Neural progenitor cell (in vitro differentiated cells): ENCODE measurements at regions not wholly inside any gene's neighbourhood (a gene's known extent, or its start where the extent isn't known, plus 50 kb on each side); places are given as distances from the start of the nearest gene placed in this dataset.

ENCODE experiments used
- DNase-seq: peaks from one replicate; pipeline ENCODE4 v3.0.0-alpha.2; 2016; ENCODE audit warnings: low spot score
- H2AFZ ChIP-seq: fragments of 200-600 bp; sonication (generic); replicated peaks from 2 replicates; pipeline ENCODE4 v1.6.1; 2016; ENCODE audit warnings: antibody characterized with exemption
- H3F3A ChIP-seq: fragments of 200-600 bp; sonication (generic); 2 replicates; pipeline ENCODE4 v1.6.1; 2016; ENCODE audit warnings: antibody characterized with exemption, low read depth
- H3K27ac ChIP-seq: fragments of 200-600 bp; sonication (generic); 2 replicates; pipeline ENCODE4 v1.5.1; 2016; ENCODE audit warnings: mild to moderate bottlenecking
- H3K27me3 ChIP-seq: fragments of 200-600 bp; sonication (generic); 2 replicates; pipeline ENCODE4 v1.6.1; 2016; ENCODE audit warnings: mild to moderate bottlenecking, moderate library complexity
- H3K36me3 ChIP-seq: fragments of 200-600 bp; sonication (generic); 2 replicates; pipeline ENCODE4 v1.5.1; 2016
- H3K4me1 ChIP-seq: fragments of 200-600 bp; sonication (generic); 2 replicates; pipeline ENCODE4 v1.6.1; 2016; ENCODE audit warnings: mixed run types
- H3K4me2 ChIP-seq: fragments of 200-600 bp; sonication (generic); 2 replicates; pipeline ENCODE4 v1.6.1; 2016
- H3K4me3 ChIP-seq: fragments of 200-600 bp; sonication (generic); 2 replicates; pipeline ENCODE4 v1.5.1; 2016
- H3K79me2 ChIP-seq: fragments of 200-600 bp; sonication (generic); 2 replicates; pipeline ENCODE4 v1.6.1; 2016; ENCODE audit warnings: low read depth
- H3K9ac ChIP-seq: fragments of 200-600 bp; sonication (generic); 2 replicates; pipeline ENCODE4 v1.6.1; 2016
- H3K9me3 ChIP-seq: fragments of 200-600 bp; sonication (generic); 2 replicates; pipeline ENCODE4 v1.5.1; 2016; ENCODE audit warnings: low read depth
- H4K20me1 ChIP-seq: fragments of 200-600 bp; sonication (generic); 2 replicates; pipeline ENCODE4 v1.6.1; 2016; ENCODE audit warnings: low read depth
- H3K27ac Mint-ChIP-seq: 3 replicates; pipeline ENCODE4 v1.8.0; 2021; ENCODE audit warnings: mixed read lengths
- H3K27me3 Mint-ChIP-seq: 2 replicates; pipeline ENCODE4 v1.8.0; 2022; ENCODE audit warnings: low read depth, mild to moderate bottlenecking, inconsistent platforms, moderate library complexity, mixed read lengths; ENCODE audit not compliant: insufficient read depth
- H3K36me3 Mint-ChIP-seq: 3 replicates; pipeline ENCODE4 v1.8.0; 2021; ENCODE audit warnings: mixed read lengths
- H3K4me1 Mint-ChIP-seq: 3 replicates; pipeline ENCODE4 v1.8.0; 2021; ENCODE audit warnings: mixed read lengths
- H3K4me3 Mint-ChIP-seq: 3 replicates; pipeline ENCODE4 v1.8.0; 2021; ENCODE audit warnings: mild to moderate bottlenecking, moderate library complexity, mixed read lengths
- H3K9me3 Mint-ChIP-seq: 3 replicates; pipeline ENCODE4 v1.8.0; 2020; ENCODE audit warnings: mixed read lengths
- EZH2 ChIP-seq: fragments of 200-600 bp; sonication (generic); IDR thresholded peaks from 2 replicates; pipeline ENCODE4 v1.6.1; 2017; ENCODE audit warnings: antibody characterized with exemption, mild to moderate bottlenecking, moderate library complexity
- EZH2phosphoT487 ChIP-seq: fragments of 200-600 bp; sonication (generic); IDR thresholded peaks from 2 replicates; pipeline ENCODE4 v1.6.1; 2017; ENCODE audit warnings: antibody characterized with exemption
- TF ChIP-seq, protein P1 (sequence below): fragments of 200-600 bp; sonication (generic); IDR thresholded peaks from 2 replicates; pipeline ENCODE4 v1.5.1; 2017; ENCODE audit warnings: antibody characterized with exemption, mild to moderate bottlenecking

DNA sequence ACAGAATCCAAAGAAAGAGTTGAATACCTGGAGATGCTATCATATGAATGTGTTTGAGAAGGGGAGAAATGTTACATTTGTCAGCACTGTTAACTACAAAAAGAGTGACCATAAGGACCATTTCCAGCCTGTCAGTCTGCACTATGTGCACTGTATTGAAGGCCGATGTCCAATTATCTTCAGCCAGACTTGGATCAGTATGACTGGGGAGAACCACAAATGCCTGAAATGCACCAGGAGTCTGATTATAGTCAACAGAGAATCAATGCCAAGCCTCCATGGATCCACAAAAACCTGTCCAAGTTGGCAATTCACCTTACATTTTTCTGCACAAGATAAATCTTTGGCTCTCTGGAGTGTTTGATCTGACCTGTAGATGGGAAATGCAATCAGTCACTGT is 697.5 kb upstream of the SGCG start:
- Histone ChIP-seq H3K4me1 (no peaks in the 10 kb centered on the region), H3K4me2 (no peak overlapping the region), H3K79me2 (no peaks in the 10 kb centered on the region), H3K36me3 (no peaks in the 10 kb centered on the region), H2AFZ (no peak overlapping the region), H3K9me3 (no peaks in the 10 kb centered on the region), H3K4me3 (no peak overlapping the region), H3K9ac (no peak overlapping the region), H3K27ac (no peak overlapping the region), H3F3A (no peaks in the 10 kb centered on the region), H4K20me1 (no peaks in the 10 kb centered on the region), H3K27me3 (no peaks in the 10 kb centered on the region)
- H3K4me3 Mint-ChIP-seq = no peak overlapping the region
- H3K36me3 Mint-ChIP-seq = no peaks in the 10 kb centered on the region
- no peaks in the 10 kb centered on the region for H3K4me1 Mint-ChIP-seq
- H3K27me3 Mint-ChIP-seq = peaks cover 4% of the 10 kb centered on the region
- peaks cover 2% of the 10 kb centered on the region for H3K9me3 Mint-ChIP-seq
- TF ChIP-seq, protein P1, sequence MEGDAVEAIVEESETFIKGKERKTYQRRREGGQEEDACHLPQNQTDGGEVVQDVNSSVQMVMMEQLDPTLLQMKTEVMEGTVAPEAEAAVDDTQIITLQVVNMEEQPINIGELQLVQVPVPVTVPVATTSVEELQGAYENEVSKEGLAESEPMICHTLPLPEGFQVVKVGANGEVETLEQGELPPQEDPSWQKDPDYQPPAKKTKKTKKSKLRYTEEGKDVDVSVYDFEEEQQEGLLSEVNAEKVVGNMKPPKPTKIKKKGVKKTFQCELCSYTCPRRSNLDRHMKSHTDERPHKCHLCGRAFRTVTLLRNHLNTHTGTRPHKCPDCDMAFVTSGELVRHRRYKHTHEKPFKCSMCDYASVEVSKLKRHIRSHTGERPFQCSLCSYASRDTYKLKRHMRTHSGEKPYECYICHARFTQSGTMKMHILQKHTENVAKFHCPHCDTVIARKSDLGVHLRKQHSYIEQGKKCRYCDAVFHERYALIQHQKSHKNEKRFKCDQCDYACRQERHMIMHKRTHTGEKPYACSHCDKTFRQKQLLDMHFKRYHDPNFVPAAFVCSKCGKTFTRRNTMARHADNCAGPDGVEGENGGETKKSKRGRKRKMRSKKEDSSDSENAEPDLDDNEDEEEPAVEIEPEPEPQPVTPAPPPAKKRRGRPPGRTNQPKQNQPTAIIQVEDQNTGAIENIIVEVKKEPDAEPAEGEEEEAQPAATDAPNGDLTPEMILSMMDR = no peak
- TF ChIP-seq EZH2phosphoT487 = no peak
- TF ChIP-seq EZH2 = no peak
- no peak overlapping the region for H3K27ac Mint-ChIP-seq
- no peak for DNase-seq

DNA sequence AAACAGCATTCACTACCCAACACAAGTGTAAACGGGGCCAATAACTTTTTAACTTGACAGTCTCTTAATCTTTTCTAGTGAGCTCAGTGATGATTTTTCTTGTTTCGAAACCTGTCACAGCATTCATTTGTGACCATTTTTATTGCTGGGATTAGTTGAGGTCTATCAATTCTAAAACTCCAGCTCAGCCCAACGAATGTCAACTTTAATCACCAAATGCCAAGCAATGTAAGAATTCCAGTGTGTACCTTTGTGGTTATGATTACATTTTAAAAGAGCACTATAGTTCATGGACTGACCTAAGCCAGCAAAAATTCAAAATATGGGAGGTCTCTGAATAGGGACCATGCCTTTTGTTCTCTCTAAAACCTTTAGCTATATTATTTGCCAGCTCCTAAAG is 694.3 kb upstream of the SGCG start:
- Histone ChIP-seq H3K9ac (no peak overlapping the region), H3K4me2 (no peak overlapping the region), H3K36me3 (no peaks in the 10 kb centered on the region), H3K27ac (no peak overlapping the region), H3K79me2 (no peaks in the 10 kb centered on the region), H3F3A (no peaks in the 10 kb centered on the region), H4K20me1 (no peaks in the 10 kb centered on the region), H3K4me3 (no peak overlapping the region), H3K9me3 (no peaks in the 10 kb centered on the region), H3K27me3 (no peaks in the 10 kb centered on the region), H2AFZ (no peak overlapping the region), H3K4me1 (no peaks in the 10 kb centered on the region)
- no peak overlapping the region for H3K27ac Mint-ChIP-seq
- peaks cover 4% of the 10 kb centered on the region for H3K27me3 Mint-ChIP-seq
- DNase-seq = no peak
- H3K4me1 Mint-ChIP-seq = no peaks in the 10 kb centered on the region
- H3K4me3 Mint-ChIP-seq = no peak overlapping the region
- H3K36me3 Mint-ChIP-seq = no peaks in the 10 kb centered on the region
- TF ChIP-seq EZH2 (no peak), EZH2phosphoT487 (no peak)
- TF ChIP-seq, protein P1 = no peak
- H3K9me3 Mint-ChIP-seq = no peaks in the 10 kb centered on the region

DNA sequence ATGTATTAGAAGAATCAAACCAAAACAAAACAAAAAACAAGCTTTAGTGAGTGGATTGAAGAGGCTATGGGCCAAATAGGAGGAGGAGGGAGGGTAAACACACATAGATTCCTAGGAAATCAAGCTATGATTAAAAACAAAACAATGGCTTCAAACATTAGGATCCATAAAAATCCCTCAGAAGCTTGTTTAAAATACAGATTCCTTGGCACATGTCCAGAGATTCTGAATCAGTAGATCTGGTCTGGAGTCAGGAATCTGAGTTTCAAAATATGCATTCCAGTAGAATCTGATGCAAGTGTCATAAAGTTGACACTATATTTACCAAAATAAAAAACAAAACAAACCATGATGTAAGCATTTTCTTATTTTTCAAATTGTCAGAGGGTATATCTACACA is 692.8 kb upstream of the SGCG start:
- Histone ChIP-seq H3K4me1 (no peaks in the 10 kb centered on the region), H2AFZ (no peak overlapping the region), H3K9ac (no peak overlapping the region), H3K27me3 (no peaks in the 10 kb centered on the region), H3K4me3 (no peak overlapping the region), H3F3A (no peaks in the 10 kb centered on the region), H3K27ac (no peak overlapping the region), H4K20me1 (no peaks in the 10 kb centered on the region), H3K4me2 (no peak overlapping the region), H3K36me3 (no peaks in the 10 kb centered on the region), H3K9me3 (no peaks in the 10 kb centered on the region), H3K79me2 (no peaks in the 10 kb centered on the region)
- Mint-ChIP-seq H3K36me3 (no peaks in the 10 kb centered on the region), H3K4me1 (no peaks in the 10 kb centered on the region), H3K27ac (no peak overlapping the region), H3K27me3 (peaks cover 4% of the 10 kb centered on the region), H3K9me3 (peaks cover under 1% of the 10 kb centered on the region), H3K4me3 (no peak overlapping the region)
- TF ChIP-seq EZH2phosphoT487 = no peak
- no peak for TF ChIP-seq EZH2
- DNase-seq = no peak

DNA sequence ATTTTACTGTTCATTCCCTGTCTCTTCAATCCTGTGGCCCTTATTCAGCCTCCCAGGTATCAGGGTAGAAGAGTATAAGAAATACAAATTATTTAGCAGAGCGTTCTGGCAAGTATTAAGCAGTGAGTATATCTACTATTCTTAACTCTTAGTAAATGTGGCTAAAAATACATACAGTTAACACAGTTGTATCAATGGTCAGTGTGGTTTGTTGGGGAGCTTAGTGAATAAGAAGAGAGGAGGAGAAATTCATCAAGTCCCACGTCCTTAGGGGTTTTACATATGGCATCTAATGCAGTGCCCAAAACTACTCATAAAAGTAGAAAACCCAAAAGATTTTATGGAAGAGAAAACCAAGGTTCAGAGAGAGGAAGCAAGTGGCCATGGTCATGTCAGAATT is 691.0 kb upstream of the SGCG start:
- no peaks in the 10 kb centered on the region for H3K36me3 ChIP-seq
- TF ChIP-seq, protein P1 = no peak
- TF ChIP-seq EZH2phosphoT487 = no peak
- no peak for TF ChIP-seq EZH2
- DNase-seq = no peak
- no peaks in the 10 kb centered on the region for H3K79me2 ChIP-seq
- no peak overlapping the region for H3K4me3 ChIP-seq
- no peak overlapping the region for H3K4me3 Mint-ChIP-seq
- peaks cover 4% of the 10 kb centered on the region for H3K27me3 Mint-ChIP-seq
- H3K4me1 Mint-ChIP-seq = no peaks in the 10 kb centered on the region
- no peak overlapping the region for H3K4me2 ChIP-seq
- H3K9me3 Mint-ChIP-seq = peaks cover 10% of the 10 kb centered on the region
- H3K9me3 ChIP-seq = no peaks in the 10 kb centered on the region
- no peak overlapping the region for H3K9ac ChIP-seq
- H3F3A ChIP-seq = no peaks in the 10 kb centered on the region
- no peaks in the 10 kb centered on the region for H4K20me1 ChIP-seq
- no peak overlapping the region for H3K27ac Mint-ChIP-seq
- peaks cover under 1% of the 10 kb centered on the region for H3K4me1 ChIP-seq
- H3K27ac ChIP-seq = no peak overlapping the region
- H3K27me3 ChIP-seq = no peaks in the 10 kb centered on the region
- no peak overlapping the region for H2AFZ ChIP-seq
- H3K36me3 Mint-ChIP-seq = no peaks in the 10 kb centered on the region
